HK-2 (cell line): ENCODE measurements at regions not wholly inside any gene's neighbourhood (a gene's known extent, or its start where the extent isn't known, plus 50 kb on each side); places are given as distances from the start of the nearest gene placed in this dataset.
"Not testable (repeated sequence)": the region's sequence is repeated elsewhere in the genome, so short reads cannot be mapped to it uniquely, and the experiment has no call there.

ENCODE experiments used
- DNase-seq: peaks from one replicate; pipeline ENCODE4 v3.0.0-alpha.2; 2018; ENCODE audit not compliant: unreplicated experiment

- no peak for DNase-seq
Observed at GRCh38 chr13:76620036-76620435, 266.2 kb downstream of the KCTD12 start.

GRCh38 chr13:76619631-76620030 lies 266.6 kb downstream of the KCTD12 start:
- no peak for DNase-seq

DNA sequence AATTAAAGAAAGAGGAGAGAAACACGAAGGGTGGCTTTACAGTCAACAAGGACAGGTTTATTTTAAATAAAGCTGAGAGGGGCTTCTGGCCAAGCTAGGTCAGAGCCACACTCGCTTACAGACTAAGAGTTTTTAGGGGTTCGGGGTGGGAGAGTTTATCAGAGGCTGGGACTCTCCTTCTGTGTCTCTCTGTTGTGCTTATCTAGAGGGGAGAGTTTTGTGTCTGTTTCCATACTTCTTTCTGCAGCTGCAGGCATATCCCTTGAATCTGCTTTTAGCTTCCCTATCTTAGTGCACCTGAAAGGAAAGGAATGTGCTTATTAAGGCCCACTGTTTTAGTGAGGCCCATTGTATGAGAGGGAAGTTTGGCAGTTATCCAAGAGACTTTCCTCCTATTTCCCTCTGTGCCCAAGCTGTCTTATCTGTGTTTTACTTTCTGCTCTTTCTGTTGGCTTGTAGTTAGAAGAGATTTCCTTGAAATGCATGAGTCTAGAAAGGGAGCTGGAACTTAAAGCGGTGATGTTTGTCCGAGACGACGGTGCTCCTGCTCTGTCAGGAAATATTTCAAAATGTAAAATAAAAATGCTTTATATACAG lies 275.3 kb downstream of the KCTD12 start:
- DNase-seq, result no peak

- DNase-seq, result no peak
Observed at GRCh38 chr13:76609643-76610042, 276.6 kb downstream of the KCTD12 start.

GRCh38 chr13:76607866-76608265 lies 278.3 kb downstream of the KCTD12 start:
- DNase-seq, result no peak

- DNase-seq, result no peak
Observed at GRCh38 chr13:76600081-76600480, 286.1 kb downstream of the KCTD12 start.

GRCh38 chr13:76597868-76598267 lies 288.3 kb downstream of the KCTD12 start:
- no peak for DNase-seq

- DNase-seq, result no peak
Observed at GRCh38 chr13:76596216-76596615, 290.0 kb downstream of the KCTD12 start.

GRCh38 chr13:76594435-76594834 lies 291.8 kb downstream of the KCTD12 start:
- no peak for DNase-seq

DNA sequence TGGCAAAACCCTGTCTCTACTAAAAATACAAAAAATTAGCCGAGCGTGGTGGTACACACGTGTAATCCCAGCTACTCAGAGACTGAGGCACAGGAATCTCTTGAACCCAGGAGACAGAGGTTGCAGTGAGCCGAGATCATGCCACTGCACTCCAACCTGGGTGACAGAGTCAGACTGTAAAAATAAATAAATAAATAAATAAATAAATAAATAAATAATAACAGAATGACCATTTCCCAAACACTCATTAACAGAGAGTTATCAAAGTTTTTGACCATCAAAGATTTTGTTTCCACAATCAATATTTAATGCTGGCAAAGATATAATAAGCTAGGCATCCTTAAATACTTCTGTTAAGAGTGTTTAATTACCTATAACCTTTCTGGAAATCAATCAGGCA lies 299.4 kb downstream of the KCTD12 start:
- DNase-seq, result no peak

DNA sequence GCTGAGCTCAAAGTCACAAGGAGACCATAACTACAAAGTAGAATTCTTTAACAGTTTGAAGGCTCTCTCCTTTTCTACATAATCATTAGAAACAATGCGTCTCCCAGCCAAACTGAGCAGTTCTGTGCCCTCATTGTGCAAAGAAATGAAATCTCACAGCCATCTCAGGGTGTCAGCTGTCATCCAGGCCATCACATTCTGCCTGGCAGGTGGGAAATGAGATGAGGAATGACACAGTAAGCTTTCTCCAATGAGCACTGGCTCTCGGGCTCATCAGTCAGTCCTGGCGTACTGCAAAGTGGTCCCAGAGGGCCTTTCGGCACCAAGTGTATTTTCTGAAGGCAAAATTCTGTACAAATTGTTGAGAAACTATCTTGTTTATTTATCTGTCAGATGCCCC lies 306.5 kb downstream of the KCTD12 start:
- DNase-seq, result no peak

GRCh38 chr13:76575634-76576033 lies 310.6 kb downstream of the KCTD12 start:
- not testable (repeated sequence) for DNase-seq

GRCh38 chr13:76570510-76570971 lies 315.7 kb downstream of the KCTD12 start:
- no peak for DNase-seq

DNA sequence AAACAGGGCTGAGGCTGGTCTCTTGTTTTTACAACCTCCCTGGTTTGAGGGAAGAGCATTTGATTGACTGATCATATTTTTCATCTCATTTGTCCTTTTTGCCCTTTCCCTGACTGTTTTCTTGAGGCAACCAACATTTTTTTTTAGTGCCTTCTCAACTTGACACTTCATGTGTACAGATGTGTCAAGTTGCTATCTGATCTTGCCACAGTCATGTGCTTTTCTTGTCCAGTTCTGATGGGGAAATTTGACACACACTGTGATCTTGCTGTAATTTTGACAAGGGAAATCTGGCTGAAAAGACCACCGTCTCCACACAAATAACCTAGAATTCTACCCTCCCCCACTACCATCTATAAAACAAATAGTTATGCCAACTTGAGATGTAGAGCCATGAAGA lies 329.6 kb downstream of the KCTD12 start:
- DNase-seq, result no peak

DNA sequence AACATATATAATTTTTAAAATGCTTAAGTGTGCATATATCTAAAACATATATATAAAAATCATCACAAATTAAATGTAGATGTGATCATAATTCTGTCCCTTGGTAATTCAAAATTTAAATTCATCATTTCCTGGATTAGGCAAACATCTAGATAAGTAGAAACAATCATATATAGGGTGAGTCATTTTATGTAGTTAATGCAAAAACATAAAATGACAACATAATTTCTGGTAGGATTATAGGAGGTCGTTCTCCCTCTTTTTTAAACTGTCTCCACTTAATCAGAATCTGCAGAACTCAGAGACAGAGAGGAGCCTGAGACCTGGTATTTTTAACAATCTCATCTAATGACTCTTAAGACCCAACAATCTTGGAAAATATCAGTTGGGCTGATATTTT lies 333.4 kb downstream of the KCTD12 start:
- DNase-seq, result no peak

DNA sequence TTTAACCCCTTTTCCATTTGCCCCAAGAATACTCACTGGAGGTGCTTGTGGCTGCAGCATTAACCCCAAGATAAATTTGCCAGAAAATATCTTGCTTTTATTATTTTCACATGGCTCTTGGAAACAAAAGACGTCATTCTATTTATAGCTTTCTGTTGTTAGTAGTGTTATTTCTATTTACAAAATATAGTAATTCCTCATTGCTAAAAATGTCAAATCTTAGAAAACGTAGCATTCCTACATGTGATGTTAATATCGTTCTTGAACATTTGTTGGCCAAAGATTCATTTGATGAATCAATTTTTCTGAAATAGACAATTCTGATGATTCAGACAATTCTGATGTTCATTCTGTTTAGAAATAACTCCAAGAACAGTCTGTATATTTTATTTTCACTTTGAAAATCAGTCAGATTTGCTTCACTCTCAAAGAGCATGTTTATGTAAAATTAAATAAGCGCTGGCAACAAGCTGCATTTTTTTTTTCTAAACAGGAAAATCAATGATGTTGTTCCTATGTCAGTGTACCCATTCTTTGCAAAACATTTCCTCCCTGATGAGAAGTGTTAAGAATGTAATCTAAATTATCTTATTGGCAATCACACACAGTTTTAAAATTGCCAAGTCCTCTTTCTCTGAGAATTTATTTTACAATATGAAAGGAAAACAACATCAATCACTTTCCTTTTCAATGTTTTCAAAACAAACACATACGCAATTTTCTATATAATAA lies 334.0 kb downstream of the KCTD12 start:
- DNase-seq, result no peak

- no peak for DNase-seq
Observed at GRCh38 chr13:76542176-76542575, 344.0 kb downstream of the KCTD12 start.

GRCh38 chr13:76538004-76538403 lies 348.2 kb downstream of the KCTD12 start:
- DNase-seq, result no peak

DNA sequence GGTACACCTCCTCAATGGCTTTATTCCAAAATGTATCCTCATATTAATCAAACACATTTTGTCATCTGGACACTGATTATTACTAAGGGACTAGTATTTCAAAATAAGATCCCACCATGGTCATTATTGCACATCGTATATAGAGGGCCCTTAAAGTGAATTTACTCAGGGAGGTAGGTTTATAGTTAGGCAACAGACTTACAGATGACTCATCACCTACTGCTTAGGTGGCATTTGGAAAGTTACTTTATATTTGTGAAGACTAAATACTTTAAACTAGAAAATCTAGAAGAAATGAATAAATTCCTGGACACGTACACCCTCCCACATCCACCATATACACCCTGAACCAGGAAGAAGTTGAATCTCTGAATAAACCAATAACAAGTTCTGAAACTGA lies 353.0 kb downstream of the KCTD12 start:
- no peak for DNase-seq

GRCh38 chr13:76527041-76527440 lies 359.2 kb downstream of the KCTD12 start:
- DNase-seq, result no peak

DNA sequence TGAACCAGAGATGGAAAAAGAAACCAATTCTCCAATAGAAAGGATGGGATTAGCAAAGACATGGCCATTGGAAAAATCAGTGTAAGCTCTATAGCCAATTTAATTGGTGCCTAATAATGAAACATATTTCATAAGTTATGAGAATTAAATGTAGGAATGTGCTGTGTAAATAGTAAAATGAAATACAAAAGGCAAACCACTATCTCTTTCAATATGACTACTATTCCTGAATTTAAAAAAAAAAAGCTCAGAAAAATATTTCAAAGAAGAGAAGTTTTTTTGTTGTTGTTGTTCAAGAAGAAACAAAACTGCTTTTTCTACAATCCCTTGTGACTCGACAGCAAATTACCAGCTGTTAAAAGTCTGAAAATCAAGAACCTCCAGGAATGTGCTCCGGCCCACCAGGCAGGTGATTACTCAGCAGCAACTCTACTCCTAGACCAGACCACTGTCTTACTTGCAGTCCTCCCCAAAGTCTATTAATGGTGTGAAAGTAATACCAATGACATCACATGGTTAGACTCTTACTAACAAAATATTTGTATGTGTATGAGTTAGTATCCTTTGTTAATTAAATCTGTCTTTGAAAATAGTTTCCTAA lies 362.4 kb downstream of the KCTD12 start:
- no peak for DNase-seq

- no peak for DNase-seq
Observed at GRCh38 chr13:76522083-76522755, 364.0 kb downstream of the KCTD12 start.

- DNase-seq, result no peak
Observed at GRCh38 chr13:76519685-76520084, 366.5 kb downstream of the KCTD12 start.
